ENCODE measurements at regions not wholly inside any gene's neighbourhood (a gene's known extent, or its start where the extent isn't known, plus 50 kb on each side); places are given as distances from the start of the nearest gene placed in this dataset.

- TF ChIP-seq, protein P1, sequence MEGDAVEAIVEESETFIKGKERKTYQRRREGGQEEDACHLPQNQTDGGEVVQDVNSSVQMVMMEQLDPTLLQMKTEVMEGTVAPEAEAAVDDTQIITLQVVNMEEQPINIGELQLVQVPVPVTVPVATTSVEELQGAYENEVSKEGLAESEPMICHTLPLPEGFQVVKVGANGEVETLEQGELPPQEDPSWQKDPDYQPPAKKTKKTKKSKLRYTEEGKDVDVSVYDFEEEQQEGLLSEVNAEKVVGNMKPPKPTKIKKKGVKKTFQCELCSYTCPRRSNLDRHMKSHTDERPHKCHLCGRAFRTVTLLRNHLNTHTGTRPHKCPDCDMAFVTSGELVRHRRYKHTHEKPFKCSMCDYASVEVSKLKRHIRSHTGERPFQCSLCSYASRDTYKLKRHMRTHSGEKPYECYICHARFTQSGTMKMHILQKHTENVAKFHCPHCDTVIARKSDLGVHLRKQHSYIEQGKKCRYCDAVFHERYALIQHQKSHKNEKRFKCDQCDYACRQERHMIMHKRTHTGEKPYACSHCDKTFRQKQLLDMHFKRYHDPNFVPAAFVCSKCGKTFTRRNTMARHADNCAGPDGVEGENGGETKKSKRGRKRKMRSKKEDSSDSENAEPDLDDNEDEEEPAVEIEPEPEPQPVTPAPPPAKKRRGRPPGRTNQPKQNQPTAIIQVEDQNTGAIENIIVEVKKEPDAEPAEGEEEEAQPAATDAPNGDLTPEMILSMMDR (conservative IDR thresholded peaks at IDR 0.05; ENCODE audit: low read depth, low read length): no peak
- no peak for TF ChIP-seq EZH2 (IDR thresholded peaks at IDR 0.05; ENCODE audit: borderline replicate concordance, low read depth, low read length, poor library complexity, severe bottlenecking)
- DNase-seq (ENCODE audit: low spot score): no peak
- Histone ChIP-seq H3K36me3 (ENCODE audit: insufficient read depth, low read length, poor library complexity, severe bottlenecking) (no peaks in the 10 kb centered on the region), H3K9me3 (ENCODE audit: low read depth, low read length, poor library complexity, severe bottlenecking) (no peaks in the 10 kb centered on the region), H3K27ac (ENCODE audit: low read depth, low read length, poor library complexity, severe bottlenecking) (no peak overlapping the region), H3K4me3 (ENCODE audit: low read depth, low read length, poor library complexity, severe bottlenecking) (no peak overlapping the region), H3K4me1 (ENCODE audit: insufficient read depth, low read length, poor library complexity, severe bottlenecking) (no peaks in the 10 kb centered on the region), H3K27me3 (replicated peaks; ENCODE audit: insufficient read depth, low read depth, low read length, poor library complexity) (no peaks in the 10 kb centered on the region)
- ChIA-PET CTCF (no interaction called here), POLR2A (ENCODE audit: low non-redundant PET) (no interaction called here)
- intact Hi-C loops (cut with micrococcal nuclease; ENCODE audit: unreplicated experiment): no loop called here
- BruUV-seq (replicated peaks): no TSS peak
These were observed 372.6 kb upstream of the RIOK2 start for GRCh38 chr5:97555644-97555981.

DNA sequence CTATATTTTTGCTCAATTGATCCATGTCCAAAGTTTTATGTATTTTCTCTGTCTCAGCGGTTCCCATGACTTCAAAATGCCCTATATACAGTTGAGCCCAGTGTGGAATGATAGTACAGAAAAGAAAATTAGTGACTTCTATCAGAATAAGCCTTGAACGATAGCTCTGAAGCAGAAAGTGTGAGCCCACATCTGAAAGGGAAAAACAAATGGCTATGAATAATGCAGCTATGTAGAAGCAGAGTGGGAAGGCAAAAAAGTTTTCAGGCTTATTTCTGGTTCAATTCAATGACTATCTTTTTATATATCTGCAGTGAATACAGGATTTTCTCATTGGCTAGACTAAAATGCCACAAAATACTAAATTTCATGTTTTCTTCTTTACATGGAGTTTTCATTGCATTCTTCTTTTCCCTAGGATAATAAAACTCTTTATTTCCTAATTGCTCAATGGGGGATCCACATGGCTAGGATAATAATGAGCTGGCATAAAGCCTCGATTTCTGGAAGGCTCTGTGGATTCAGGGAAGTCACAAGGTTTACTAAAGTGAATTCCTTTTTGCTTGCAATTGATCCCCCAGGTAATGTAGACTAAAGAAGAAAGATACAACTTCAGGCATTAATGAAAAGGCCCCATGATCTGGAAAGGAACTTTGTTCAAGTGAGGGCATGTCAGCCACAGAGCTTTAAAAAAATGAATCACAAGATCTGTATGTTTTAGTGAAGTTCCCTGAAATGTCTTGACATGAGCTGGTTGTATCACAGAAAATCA, 377.0 kb upstream of the RIOK2 start:
- Histone ChIP-seq H3K4me3 (ENCODE audit: low read depth, low read length, poor library complexity, severe bottlenecking) (no peak overlapping the region), H3K36me3 (ENCODE audit: insufficient read depth, low read length, poor library complexity, severe bottlenecking) (no peaks in the 10 kb centered on the region), H3K27me3 (replicated peaks; ENCODE audit: insufficient read depth, low read depth, low read length, poor library complexity) (no peaks in the 10 kb centered on the region), H3K4me1 (ENCODE audit: insufficient read depth, low read length, poor library complexity, severe bottlenecking) (no peaks in the 10 kb centered on the region), H3K9me3 (ENCODE audit: low read depth, low read length, poor library complexity, severe bottlenecking) (no peaks in the 10 kb centered on the region), H3K27ac (ENCODE audit: low read depth, low read length, poor library complexity, severe bottlenecking) (no peak overlapping the region)
- POLR2A ChIA-PET (ENCODE audit: low non-redundant PET): no interaction called here
- DNase-seq (ENCODE audit: low spot score): no peak
- TF ChIP-seq, protein P1 (conservative IDR thresholded peaks at IDR 0.05; ENCODE audit: low read depth, low read length): no peak
- TF ChIP-seq EZH2 (IDR thresholded peaks at IDR 0.05; ENCODE audit: borderline replicate concordance, low read depth, low read length, poor library complexity, severe bottlenecking): no peak
- BruUV-seq (replicated peaks): no TSS peak
- CTCF ChIA-PET: no interaction called here
- intact Hi-C loops (cut with micrococcal nuclease; ENCODE audit: unreplicated experiment): no loop called here

DNA sequence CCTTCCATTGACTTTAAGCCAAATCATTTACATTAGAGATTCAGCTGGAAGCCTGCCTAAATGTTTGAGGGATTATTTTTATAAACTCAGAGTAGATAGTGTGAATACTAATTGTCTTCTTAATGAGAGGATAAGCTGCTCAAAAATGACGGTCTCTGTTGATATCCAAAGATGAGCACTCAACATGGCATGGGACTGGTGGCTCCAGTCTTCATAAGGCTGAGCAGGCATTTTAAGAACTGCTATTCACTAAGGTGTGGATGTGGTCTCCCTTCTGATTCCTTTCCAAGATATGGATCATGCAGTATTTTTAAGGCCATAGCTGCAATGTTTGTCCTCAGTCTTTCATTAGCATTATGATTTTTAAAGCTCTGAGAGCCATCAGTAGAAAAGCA, 377.5 kb upstream of the RIOK2 start:
- intact Hi-C loops (cut with micrococcal nuclease; ENCODE audit: unreplicated experiment): no loop called here
- no peaks in the 10 kb centered on the region for H3K9me3 ChIP-seq (ENCODE audit: low read depth, low read length, poor library complexity, severe bottlenecking)
- TF ChIP-seq, protein P1 (conservative IDR thresholded peaks at IDR 0.05; ENCODE audit: low read depth, low read length): no peak
- no peak overlapping the region for H3K4me3 ChIP-seq (ENCODE audit: low read depth, low read length, poor library complexity, severe bottlenecking)
- H3K27me3 ChIP-seq (replicated peaks; ENCODE audit: insufficient read depth, low read depth, low read length, poor library complexity): no peaks in the 10 kb centered on the region
- H3K4me1 ChIP-seq (ENCODE audit: insufficient read depth, low read length, poor library complexity, severe bottlenecking): no peaks in the 10 kb centered on the region
- H3K27ac ChIP-seq (ENCODE audit: low read depth, low read length, poor library complexity, severe bottlenecking): no peak overlapping the region
- no peak for DNase-seq (ENCODE audit: low spot score)
- POLR2A ChIA-PET (ENCODE audit: low non-redundant PET): no interaction called here
- no TSS peak for BruUV-seq (replicated peaks)
- H3K36me3 ChIP-seq (ENCODE audit: insufficient read depth, low read length, poor library complexity, severe bottlenecking): no peaks in the 10 kb centered on the region
- CTCF ChIA-PET: no interaction called here
